ENCODE measurements at regions not wholly inside any gene's neighbourhood (a gene's known extent, or its start where the extent isn't known, plus 50 kb on each side); places are given as distances from the start of the nearest gene placed in this dataset.

GRCh38 chr4:15232366-15233263 is 195.2 kb upstream of the C1QTNF7 start (continued):
- TF ChIP-seq REST (IDR thresholded peaks at IDR 0.05; ENCODE audit: unreplicated experiment), result no peak
- no peak for TF ChIP-seq EZH2 (IDR thresholded peaks at IDR 0.05; ENCODE audit: low read depth, unreplicated experiment)
- TF ChIP-seq STAT1 (IDR thresholded peaks at IDR 0.05; ENCODE audit: unreplicated experiment), result no peak
- TF ChIP-seq CREB1 (CRISPR knock-in tag; IDR thresholded peaks at IDR 0.05; ENCODE audit: low read depth), result no peak
- no peak for TF ChIP-seq NANOG (IDR thresholded peaks at IDR 0.05; ENCODE audit: borderline replicate concordance)
- TF ChIP-seq ZNF331 (CRISPR knock-in tag; IDR thresholded peaks at IDR 0.05; ENCODE audit: low read depth), result no peak

GRCh38 chr4:15233264-15233597 is 194.6 kb upstream of the C1QTNF7 start:
- peak overlapping the region; percentile 69; the same call in 1 of the 2 replicates for H2AFZ ChIP-seq
- H3K4me1 ChIP-seq (ENCODE audit: insufficient read depth), result no peaks in the 10 kb centered on the region
- Mint-ChIP-seq H3K9me3 (no peaks in the 10 kb centered on the region), H3K27ac (no peak overlapping the region), H3K36me3 (ENCODE audit: low read depth) (no peaks in the 10 kb centered on the region), H3K27me3 (ENCODE audit: insufficient read depth, low read depth, poor library complexity) (peaks cover 2% of the 10 kb centered on the region), H3K4me3 (no peak overlapping the region), H3K4me1 (peaks cover 5% of the 10 kb centered on the region; the same call in 1 of the 3 replicates)
- H3K36me3 ChIP-seq (ENCODE audit: insufficient read depth), result no peaks in the 10 kb centered on the region
- no peaks in the 10 kb centered on the region for H3K79me2 ChIP-seq (replicated peaks; ENCODE audit: insufficient read depth)
- no peaks in the 10 kb centered on the region for H4K20me1 ChIP-seq (replicated peaks; ENCODE audit: insufficient read depth)
- H3K4me3 ChIP-seq, result no peak overlapping the region
- no peaks in the 10 kb centered on the region for H3K9me2 ChIP-seq (ENCODE audit: insufficient read depth)
- no peak overlapping the region for H3K4me2 ChIP-seq
- H3F3A ChIP-seq (replicated peaks; ENCODE audit: low read depth), result no peaks in the 10 kb centered on the region
- H3K27ac ChIP-seq (ENCODE audit: low read depth), result no peak overlapping the region
- ATAC-seq (no peak), DNase-seq (ENCODE audit: low spot score) (no peak)
- no peaks in the 10 kb centered on the region for H3K27me3 ChIP-seq (ENCODE audit: insufficient read depth)
- no peak for TF ChIP-seq ZNF114 (CRISPR knock-in tag; IDR thresholded peaks at IDR 0.05)
- TF ChIP-seq ZNF331 (CRISPR knock-in tag; IDR thresholded peaks at IDR 0.05; ENCODE audit: low read depth), result no peak
- TF ChIP-seq CREB1 (CRISPR knock-in tag; IDR thresholded peaks at IDR 0.05; ENCODE audit: low read depth), result no peak
- TF ChIP-seq NANOG (IDR thresholded peaks at IDR 0.05; ENCODE audit: borderline replicate concordance), result no peak
- no peak for TF ChIP-seq POLR2AphosphoS5 (IDR thresholded peaks at IDR 0.05; ENCODE audit: low read depth)
- no peak for TF ChIP-seq ETS1 (IDR thresholded peaks at IDR 0.05)
- no peak for TF ChIP-seq JUNB (IDR thresholded peaks at IDR 0.05; ENCODE audit: unreplicated experiment)
- TF ChIP-seq STAT1 (IDR thresholded peaks at IDR 0.05; ENCODE audit: unreplicated experiment), result no peak
- no peak for TF ChIP-seq CTCF (conservative IDR thresholded peaks at IDR 0.05; ENCODE audit: low read depth in 2 of 2)
- TF ChIP-seq EZH2 (IDR thresholded peaks at IDR 0.05; ENCODE audit: low read depth, unreplicated experiment), result no peak
- TF ChIP-seq EZH2phosphoT487 (IDR thresholded peaks at IDR 0.05; ENCODE audit: unreplicated experiment), result no peak
